HG03066 (cell line): ENCODE measurements at regions not wholly inside any gene's neighbourhood (a gene's known extent, or its start where the extent isn't known, plus 50 kb on each side); places are given as distances from the start of the nearest gene placed in this dataset.
A peak's percentile ranks its signal among the peaks of the same experiment; 100 is the strongest.

Experiments
- ATAC-seq: cut with Tn5 transposase; IDR thresholded peaks from one replicate; pipeline ENCODE4 v1.9.1; 2021; ENCODE audit warnings: low read depth; ENCODE audit not compliant: unreplicated experiment

DNA sequence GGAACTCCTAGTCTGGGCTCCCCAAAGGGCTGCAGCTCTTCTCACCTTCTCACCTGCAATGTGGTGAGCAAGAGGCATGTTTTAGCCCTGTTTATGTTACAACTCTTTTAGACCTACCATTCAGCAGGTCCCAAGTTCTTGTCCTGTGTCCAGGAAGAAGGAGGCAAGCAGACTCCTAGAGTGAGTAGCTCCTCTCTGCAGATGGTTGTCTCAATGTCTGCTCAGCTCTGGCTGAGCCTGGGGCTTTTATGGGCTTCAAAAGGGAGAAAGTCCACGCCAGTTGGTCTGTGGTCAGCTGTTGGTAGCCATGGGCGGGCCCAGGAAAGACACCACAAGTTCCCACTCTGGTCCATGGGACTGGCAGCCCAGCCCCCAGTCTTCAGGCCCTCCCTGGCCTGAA, 148.1 kb upstream of the HS6ST1 start:
- ATAC-seq: no peak

DNA sequence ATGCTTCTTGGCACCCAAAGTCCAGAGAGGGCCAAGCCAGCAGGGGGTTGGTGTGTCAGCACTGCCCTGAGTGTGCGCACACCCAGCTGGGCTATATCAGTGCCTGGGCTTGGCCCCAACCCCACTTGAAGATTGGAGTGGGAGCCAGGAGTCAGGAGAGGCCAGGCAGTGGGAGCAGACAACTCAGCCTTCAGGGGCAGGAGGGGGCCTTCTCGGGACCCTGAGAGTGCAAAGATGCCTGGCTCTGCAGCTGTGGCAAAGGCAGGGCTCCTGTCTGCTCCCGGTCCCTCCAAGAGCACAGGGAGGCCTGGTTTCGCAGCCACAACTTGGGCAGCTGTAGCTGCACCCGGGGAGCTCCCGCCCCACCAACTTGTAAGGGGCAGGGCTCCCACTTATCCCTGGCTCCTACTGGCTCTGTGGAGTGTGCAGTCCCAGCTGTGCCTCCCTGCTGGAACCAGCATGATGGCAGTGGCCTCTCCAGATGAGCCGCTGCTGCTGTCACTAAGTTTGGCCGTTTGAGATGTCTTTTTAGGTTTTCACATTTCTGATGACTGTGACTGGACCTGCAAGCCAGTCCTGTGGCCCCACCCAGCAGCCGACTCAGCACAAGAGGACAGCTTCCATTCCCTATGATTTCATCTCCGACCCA, 148.8 kb upstream of the HS6ST1 start:
- ATAC-seq: no peak

DNA sequence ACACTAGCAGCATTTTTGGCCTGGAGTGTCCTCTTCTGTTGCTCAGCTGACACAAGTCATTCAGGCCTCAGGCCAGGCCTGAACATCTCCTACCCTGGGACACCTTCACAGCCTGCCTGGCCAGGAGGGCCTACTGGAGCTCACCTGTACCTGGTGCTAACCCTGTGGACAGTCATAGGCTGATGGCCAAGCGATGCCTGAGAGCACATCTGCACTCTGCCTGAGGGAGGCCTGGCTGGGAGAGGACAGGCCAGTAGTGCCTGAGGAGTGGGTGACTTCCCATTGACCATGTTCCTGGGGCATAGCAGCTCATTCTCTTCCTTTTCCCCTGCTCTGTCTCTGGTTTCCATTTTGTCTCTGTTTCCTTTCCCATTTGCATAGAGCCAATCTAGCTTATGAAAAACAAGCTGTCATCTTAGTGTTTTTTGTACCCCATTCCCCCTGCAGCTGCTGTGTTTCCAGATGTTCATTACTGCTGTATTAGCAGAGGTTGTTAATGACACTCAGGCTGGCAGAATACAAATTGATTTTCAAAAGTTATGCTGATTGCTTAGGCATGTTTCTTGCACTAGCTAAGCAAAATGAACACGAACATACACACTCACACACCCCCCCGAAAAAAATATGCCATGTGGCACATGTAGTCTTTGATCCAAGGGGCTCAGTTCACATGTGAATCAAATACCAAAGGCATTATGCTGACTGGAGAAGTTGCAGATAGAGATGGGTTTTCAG, 149.7 kb upstream of the HS6ST1 start:
- ATAC-seq: no peak

DNA sequence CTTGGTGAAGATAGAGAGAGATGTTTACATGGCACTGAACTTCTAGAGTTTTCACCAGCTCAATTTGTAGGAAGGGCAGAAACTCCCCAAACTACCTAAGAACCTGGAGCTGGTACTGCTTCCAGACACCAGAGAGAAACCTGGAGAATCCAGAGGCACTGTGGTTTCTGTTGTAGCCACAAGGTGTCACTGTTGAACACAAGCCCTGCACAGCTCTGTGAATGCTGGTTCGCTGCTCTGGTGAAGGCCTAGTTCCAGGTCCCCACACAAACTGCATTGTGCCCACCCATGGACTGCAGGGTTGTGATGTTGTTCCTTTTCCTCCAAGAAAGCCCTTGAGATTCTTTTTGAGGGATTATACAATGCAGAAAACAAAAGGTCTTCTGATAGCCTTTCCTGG, 150.5 kb upstream of the HS6ST1 start:
- no peak for ATAC-seq

DNA sequence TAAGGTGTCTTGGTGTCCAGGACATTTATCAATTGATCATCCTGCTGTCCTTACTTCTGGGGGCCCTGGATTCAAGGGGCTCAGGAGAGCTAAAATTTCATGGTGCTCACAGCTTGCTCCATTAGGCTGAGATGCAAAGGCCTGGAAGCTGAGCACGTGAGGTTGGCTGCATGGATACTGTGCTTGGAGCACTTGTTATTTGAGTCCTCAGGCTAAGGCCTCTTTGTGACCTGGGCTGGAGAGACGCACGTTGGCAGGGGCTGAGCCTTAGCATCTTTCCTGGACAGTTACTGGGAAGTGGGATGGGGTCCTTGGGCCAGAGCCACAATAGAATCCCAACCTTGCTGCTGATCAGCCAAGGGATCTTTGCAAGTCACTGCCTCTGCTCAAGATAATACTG, 151.2 kb upstream of the HS6ST1 start:
- no peak for ATAC-seq

DNA sequence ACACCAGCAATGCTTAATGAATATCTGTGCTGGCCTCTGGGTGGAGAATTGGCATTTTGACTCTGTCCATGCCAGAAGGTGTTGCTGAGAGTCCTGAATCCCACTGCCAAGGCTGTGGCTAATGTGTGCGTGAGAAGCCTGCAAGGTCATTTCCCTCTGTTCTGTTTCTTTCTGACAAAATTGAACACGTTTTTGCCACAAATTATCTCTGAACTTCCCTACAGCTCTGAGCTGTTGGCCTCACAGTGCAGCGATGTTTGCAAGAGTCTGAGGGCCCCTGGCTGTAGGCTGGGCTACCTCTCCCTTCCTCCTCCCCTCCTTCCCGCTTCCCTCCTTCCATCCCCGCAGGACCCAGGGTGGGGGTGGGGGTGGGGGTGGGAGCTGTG, 154.1 kb upstream of the HS6ST1 start:
- peak; percentile 33 for ATAC-seq

DNA sequence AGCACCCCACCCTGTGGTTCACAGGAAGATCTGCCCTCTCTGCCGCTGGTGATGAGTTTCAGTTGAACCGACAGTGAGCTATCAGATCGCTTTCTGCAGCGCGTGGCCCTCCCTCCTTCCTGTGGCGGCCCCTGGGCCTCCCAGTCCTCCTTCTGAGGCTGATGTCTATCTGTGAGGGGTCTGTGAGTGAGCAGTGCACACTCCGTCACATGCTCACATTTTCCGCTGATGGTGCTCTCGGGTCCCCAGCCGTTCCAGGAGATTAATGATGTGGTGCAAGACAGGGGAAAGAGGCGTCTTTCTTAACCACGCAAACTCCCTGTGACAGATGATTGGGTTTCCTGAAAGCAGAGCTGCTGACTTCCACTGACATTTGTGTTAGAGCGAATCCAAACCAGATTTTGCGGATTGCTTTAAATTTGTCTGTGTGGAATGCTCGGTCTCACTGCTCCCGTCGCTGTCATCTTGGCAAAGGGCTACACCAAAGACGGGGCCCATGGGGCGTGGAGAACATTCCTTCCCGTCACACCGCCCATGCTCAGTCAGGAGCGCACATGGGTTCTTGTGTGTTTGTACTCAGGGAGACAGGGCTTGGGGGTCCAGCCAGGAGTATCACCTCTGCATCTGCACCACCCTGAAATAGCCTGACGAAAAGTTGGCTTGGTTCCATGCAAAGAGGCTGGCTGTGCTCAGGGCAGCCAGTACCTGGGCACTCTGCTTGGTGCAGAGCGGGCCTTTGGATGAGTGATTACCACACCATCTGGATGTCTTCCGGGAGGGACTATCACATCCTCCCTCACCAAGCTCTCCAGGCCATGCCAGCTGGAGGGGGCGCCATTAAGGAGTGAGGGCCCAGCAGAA, 154.7 kb upstream of the HS6ST1 start:
- ATAC-seq: peak; percentile 77

DNA sequence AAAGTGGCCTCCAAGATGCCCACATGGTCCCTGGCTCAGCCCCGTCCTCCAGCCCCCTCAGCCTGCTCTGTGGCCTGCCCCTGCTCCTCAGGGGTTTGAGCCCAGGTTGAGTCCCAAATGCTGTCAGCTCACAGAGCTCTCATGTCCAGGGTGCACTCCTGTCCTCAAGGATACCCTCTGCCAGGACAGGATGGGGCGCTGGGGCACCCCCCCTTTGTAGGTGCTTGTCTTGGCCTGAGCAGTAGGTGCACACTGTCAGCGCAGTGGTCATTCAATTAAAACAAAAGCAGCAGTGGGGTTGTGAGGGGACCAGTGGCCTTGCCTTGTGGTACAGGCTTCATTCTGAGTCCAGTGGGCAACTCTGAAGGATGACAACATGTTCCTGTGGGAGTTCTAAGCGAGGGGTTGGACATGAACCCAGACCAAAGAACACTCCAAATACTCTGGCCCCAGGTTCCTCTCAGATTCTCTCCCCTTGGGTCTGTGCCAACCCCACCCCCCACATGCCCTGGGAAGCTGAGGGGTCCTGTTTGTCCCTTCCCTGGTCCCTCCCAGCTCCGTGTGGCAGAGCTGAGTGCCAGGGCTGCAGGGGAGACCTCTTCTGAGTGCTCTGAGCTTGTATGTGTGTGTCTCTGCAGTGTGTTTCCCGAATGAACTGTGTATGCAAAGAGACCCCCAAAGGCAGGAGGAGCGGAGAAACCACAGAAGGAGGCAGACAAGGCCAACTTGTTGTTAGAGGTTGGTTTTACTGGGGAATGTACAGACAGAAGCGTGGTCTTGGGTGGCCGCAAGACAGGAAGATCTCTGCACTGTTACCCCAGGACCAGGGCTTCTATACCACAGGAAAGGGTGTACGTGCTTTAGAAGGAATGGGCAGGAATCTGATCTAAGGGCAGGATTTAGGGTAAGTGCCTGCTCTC, 155.6 kb upstream of the HS6ST1 start:
- no peak for ATAC-seq

DNA sequence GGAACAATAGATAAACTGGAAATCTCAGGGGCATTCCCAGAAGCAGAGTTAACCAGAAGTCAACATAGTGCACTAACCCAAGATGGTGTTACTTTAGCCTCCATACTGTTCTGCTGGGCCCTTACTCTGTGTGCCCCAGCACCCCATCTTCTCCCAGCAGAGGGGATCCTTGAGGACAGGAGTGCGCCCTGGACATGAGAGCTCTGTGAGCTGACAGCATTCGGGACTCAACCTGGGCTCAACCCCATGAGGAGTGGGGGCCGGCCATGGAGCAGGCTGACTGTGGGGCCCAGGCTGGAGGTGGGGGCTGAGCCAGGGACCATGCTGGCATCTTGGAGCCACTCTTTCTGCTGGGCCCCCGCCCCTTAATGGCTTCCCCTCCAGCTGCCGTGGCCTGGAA, 156.3 kb upstream of the HS6ST1 start:
- ATAC-seq: no peak

DNA sequence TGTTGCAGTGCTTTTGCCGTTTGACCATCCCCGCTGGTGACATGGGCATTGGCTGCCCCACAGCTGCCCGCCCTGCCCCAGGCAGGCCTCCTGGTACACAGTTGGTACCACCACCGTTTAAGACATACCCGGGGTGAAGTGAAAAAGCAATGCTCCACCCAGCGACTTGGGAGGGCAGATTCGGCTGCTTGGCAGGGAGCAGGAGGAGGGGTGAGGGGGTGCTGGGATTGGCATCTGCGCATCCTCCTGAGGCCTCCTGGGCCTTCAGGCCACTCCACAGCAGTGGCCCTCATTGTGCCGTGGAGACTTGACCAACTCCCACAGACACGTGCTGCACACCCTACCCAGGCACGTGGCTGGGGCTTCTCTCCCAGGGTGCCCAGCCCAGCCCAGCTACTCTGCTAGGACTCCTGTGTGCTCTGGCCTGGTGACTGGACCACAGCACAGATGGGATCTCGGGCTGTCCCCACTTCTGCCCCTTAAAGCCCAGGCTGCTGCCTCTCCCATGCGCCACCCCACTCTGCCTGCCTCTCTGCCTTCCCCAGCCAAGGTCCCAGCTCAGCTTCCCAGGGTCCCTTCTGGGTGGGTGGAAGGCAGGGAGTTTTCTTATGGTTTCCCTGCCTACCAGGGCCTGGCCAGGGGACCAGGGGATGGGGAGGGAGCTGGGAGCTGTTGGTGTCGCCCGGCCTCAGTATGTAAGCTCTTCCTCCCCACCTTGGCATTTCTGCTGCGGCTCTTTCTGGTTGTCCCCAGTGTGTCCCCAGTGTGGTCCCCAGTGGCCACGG, 157.0 kb upstream of the HS6ST1 start:
- no peak for ATAC-seq

DNA sequence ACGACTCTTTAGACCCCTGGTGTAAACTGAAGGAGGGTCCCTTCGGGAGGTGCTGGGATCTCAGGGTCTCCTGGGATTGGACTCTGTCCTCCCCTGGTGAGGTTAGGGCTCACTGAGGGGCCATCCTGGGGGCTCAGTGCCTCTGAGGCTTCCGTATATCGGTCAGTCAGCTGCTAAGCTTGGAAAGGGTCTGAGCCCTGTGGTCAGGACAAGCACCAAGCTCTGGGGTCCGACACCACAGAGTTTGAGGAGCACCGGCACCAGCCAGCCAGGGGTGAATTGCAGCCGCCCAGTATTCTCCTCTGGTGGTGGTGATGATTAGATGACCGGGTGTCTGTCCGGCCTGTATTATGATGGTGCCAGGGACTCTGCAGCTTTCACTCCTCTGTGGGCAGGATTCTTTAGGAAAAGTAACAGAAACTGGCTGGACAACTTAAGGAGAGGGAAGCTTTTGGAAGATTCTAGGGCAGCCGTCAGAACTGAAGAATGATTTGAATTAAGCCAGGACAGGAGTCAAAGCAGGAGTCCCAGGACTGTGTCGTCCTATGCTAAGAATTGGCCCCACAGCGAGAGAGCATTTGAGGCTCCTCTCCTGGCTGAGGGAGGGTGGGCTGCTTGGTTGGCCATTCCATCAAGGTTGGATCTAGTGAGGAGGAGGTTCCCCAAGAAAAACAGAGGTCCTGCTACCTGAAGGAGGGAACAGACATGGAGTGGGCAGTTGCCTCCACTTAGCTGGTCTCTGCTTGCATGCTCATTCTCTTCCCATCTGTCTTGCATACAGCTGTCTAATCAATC, 158.6 kb upstream of the HS6ST1 start:
- no peak for ATAC-seq

DNA sequence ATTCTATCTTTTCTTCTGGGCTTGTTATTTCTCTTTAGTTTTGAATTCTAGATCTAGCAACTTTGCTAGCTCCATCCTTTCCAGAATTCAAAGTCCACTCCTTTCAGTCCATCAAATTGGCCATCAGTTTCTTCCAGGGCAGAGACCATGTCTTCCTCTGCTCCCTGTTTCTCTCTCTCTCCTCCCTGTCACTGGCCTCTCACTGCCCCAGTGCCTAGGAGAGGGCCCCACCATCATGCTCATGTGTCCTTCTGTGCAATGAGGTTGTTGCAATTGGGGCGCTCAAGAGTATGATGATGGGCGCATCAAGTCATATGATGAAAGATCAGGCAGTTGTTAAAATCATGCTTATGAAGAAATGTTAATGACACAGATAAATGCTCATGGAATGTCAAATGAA, 159.2 kb upstream of the HS6ST1 start:
- ATAC-seq: no peak

DNA sequence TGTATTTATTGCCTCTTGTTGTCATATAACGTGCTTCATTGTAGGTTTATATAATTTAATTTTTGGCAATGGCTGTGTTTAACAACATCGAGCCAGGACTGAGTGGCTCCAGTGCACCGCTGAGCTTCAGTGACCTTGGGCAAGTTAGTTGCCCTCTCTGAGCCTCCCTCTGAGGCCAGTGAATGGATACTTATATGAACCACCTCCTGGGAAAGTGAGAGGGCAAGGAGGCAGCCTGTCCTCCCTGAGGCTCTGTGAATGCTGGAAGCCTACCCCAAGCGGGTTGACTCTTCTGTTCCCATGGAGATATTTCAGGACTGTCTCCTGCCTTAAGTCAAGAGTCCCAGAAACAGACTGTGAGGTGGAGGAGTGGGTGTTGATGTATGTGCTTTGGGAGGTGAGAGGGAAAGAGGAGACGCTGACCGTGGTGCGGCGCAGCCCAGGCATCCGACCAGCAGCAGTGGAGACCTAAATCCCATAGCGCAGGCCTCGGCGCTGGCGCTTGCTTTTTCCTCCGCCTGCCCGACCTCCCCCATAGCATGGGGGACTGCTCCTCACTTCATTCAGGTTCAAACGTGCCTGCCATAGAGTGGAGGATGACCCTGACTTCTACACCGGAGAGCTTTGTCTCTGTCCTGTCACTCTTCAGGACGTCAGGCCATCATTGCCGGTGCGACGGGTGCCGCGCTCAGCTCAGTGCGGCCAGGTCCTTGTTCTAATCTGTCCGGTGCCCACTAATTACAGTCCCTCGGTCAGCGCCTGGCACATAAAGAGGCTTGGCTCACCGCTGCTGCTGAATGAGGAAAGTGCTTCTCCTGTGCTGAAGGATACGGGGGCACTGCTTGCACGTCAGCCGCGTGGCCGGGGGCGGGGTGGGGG, 167.3 kb upstream of the HS6ST1 start:
- ATAC-seq: no peak

DNA sequence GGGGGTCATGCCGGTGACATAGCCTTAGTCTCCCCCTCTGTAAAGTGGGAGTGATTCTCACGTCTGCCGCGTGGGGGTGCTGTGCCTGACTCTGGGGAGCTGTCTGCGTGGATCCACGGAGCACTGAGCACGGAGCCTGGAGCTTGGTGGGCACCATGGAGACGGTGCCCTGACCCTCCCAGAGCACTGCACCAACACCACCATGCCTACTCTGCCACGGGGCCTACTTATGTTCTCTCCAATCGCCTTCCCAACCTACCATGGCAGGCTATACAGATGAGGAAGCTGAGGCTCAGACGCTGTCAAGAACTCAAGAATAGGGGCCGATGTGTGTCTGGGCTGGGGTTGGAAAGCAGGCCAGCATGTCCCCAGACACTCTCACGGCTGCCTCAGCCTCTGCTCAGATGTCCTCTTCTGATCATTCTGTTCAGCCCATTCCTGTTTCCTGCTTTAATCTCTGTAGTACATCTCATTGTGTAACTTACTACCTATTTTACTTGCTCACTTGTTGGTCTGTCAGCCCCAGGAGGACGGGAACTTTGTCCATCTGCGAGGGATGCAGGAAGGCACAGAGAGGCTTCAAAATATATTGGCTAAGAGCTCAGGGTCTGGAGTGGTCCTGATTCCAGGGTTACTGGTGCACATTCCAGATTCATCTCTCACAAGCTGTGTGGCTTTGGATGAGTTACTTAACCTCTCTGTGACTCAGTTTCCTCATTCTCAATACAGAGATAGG, 168.1 kb upstream of the HS6ST1 start:
- no peak for ATAC-seq

DNA sequence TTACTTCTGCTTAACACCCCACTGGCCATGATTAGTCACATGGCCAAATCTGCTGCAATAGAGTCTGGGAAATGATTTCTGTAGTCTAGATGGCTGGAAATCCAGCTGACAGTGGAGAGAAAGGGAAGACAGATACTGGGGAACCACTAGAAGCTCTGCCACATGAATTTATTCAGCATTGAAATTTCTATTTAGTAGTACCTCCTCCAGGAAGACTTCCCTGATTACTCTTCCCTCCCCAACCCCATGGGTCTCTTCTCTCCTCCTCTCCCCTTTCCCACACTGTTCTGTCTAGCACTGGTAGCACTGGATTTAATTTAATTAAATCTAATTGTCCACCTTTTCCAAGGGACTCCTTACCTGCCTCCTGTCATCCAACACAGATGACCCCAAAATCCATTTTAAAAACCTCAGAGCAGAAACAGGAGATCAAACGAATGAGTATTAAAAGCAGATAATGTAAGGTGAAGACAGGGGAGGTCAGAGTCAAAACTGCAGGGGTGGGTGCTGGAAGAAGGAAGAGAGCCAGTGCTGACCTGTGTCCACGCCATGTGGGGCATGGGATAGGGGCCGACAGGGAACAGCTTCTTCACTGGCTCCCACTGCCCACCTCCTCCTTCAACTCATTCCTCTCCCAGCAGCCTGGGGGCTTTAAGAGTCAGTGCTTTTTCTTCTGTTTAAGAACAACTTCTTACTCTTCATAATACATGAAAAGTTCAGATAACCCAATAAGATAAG, 169.2 kb upstream of the HS6ST1 start:
- ATAC-seq: no peak

DNA sequence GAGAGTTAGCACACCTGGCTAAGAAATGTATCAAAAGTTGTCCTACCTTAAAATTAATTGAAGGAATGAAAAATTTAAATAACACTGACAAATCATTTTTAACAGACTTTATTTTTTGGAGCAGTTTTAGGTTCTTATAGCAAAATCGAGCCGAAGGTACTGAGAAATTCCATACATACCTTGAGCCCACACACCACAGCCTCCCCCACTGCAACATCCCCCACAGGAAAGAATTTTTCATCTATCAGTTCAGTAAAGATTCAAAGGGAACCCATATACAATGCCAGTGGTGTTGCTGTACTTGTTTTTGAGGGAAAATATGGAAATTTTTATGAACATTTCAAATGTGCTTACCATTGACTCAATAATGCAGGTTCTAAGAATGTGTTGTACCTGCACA, 169.8 kb upstream of the HS6ST1 start:
- no peak for ATAC-seq
